ENCODE measurements at regions not wholly inside any gene's neighbourhood (a gene's known extent, or its start where the extent isn't known, plus 50 kb on each side); places are given as distances from the start of the nearest gene placed in this dataset.

DNA sequence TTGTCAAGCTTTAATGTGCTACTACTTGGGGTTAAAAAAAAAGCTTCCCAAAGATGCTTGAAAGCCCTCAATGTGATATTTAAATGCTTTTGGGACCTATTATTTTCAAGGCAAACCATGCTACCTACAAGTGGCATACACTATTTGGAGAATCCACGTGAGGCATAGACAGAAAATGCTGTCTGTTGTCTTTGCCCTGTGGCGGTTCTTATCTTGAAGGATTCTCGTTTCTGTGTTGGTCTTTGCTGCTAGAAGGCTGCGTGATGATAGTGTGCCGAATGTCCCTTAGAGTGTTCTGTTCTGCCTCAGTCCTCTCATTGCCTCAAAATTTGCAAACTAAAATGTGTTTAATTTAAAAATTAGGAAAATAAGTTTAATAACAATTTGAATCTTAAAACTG, 356.2 kb upstream of the RARB start:
- TF ChIP-seq, protein P1, sequence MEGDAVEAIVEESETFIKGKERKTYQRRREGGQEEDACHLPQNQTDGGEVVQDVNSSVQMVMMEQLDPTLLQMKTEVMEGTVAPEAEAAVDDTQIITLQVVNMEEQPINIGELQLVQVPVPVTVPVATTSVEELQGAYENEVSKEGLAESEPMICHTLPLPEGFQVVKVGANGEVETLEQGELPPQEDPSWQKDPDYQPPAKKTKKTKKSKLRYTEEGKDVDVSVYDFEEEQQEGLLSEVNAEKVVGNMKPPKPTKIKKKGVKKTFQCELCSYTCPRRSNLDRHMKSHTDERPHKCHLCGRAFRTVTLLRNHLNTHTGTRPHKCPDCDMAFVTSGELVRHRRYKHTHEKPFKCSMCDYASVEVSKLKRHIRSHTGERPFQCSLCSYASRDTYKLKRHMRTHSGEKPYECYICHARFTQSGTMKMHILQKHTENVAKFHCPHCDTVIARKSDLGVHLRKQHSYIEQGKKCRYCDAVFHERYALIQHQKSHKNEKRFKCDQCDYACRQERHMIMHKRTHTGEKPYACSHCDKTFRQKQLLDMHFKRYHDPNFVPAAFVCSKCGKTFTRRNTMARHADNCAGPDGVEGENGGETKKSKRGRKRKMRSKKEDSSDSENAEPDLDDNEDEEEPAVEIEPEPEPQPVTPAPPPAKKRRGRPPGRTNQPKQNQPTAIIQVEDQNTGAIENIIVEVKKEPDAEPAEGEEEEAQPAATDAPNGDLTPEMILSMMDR (IDR thresholded peaks at IDR 0.05; ENCODE audit: insufficient read depth, low read depth, low read length) = no peak
- no peak for DNase-seq (ENCODE audit: low read depth)
- ChIA-PET POLR2A (no interaction called here), CTCF (interaction anchor here (1.2 kb wide), 1 partner anchor 26 kb away, joined by 3 read pairs; no protein-coding TSS in a partner anchor)
- no peak overlapping the region for H3K4me3 ChIP-seq (ENCODE audit: low read depth, low read length)
- H3K36me3 ChIP-seq (ENCODE audit: control insufficient read depth, insufficient read depth, low read length) = no peaks in the 10 kb centered on the region
- H3K27me3 ChIP-seq (ENCODE audit: control insufficient read depth, insufficient read depth, low read length) = no peaks in the 10 kb centered on the region

DNA sequence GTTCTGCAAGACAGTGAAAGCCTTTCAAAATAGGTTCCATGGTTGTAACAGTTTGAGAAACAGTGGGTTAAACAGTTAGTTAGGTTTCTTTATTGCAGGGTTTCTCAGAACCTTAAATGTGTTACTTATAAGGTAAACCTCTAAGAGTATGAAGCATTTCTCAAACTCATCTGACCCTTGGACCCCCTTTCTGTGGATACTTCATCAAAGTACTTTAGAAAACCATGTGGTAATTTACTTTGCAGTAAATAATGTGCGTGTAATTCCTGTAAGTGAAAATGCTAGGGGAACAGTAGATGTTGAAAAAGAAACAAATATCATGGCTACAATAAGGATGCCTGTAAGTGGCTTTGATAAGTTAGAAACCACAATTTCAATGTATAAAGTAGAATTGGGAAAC, 354.6 kb upstream of the RARB start:
- Histone ChIP-seq H3K4me3 (ENCODE audit: low read depth, low read length) (no peak overlapping the region), H3K27me3 (ENCODE audit: control insufficient read depth, insufficient read depth, low read length) (no peaks in the 10 kb centered on the region), H3K36me3 (ENCODE audit: control insufficient read depth, insufficient read depth, low read length) (no peaks in the 10 kb centered on the region)
- TF ChIP-seq, protein P1 (IDR thresholded peaks at IDR 0.05; ENCODE audit: insufficient read depth, low read depth, low read length) = no peak
- POLR2A ChIA-PET = no interaction called here
- DNase-seq (ENCODE audit: low read depth) = no peak
- CTCF ChIA-PET = no interaction called here

DNA sequence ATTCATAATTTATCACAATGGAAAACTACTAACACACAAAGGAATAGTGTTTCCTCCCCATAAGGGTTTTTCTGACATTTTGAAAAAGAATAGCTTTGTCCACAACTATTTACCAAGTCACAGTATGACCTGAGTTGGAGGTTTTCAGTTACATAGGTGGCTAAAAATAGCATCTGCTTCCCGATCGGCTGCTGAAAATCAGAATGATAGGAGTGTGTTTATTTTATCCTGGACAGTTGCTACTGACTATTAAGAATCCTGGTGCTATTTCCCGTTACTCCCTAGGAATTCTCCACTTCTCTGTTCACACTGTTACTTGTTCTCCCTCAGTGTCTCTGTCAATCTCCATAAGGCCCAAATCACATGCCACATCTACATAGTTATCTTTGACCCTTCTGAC, 353.9 kb upstream of the RARB start:
- Histone ChIP-seq H3K4me3 (ENCODE audit: low read depth, low read length) (no peak overlapping the region), H3K27me3 (ENCODE audit: control insufficient read depth, insufficient read depth, low read length) (no peaks in the 10 kb centered on the region), H3K36me3 (ENCODE audit: control insufficient read depth, insufficient read depth, low read length) (no peaks in the 10 kb centered on the region)
- ChIA-PET POLR2A (no interaction called here), CTCF (no interaction called here)
- TF ChIP-seq, protein P1 (IDR thresholded peaks at IDR 0.05; ENCODE audit: insufficient read depth, low read depth, low read length) = no peak
- no peak for DNase-seq (ENCODE audit: low read depth)

DNA sequence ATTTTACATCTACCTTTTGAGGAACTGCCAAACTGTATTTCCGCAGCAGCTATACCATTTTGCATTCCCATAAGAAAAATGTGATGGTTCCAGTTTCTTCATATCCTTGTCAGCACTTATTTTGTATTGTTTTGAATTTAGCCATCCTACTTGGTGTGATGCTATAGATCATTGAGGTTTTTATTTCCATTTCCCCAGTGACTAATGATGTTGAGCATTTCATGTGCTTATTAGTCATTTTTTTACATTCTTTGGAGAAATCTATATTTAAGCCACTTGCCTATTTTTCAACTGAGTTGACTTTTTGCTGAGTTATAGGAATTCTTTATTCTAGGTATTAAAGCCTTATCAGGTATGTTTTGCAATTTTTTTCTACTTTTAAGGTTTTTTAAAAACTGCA, 347.6 kb upstream of the RARB start:
- H3K27me3 ChIP-seq (ENCODE audit: control insufficient read depth, insufficient read depth, low read length) = no peaks in the 10 kb centered on the region
- DNase-seq (ENCODE audit: low read depth) = no peak
- TF ChIP-seq, protein P1 (IDR thresholded peaks at IDR 0.05; ENCODE audit: insufficient read depth, low read depth, low read length) = no peak
- H3K4me3 ChIP-seq (ENCODE audit: low read depth, low read length) = no peak overlapping the region
- no peaks in the 10 kb centered on the region for H3K36me3 ChIP-seq (ENCODE audit: control insufficient read depth, insufficient read depth, low read length)
- ChIA-PET POLR2A (no interaction called here), CTCF (no interaction called here)

DNA sequence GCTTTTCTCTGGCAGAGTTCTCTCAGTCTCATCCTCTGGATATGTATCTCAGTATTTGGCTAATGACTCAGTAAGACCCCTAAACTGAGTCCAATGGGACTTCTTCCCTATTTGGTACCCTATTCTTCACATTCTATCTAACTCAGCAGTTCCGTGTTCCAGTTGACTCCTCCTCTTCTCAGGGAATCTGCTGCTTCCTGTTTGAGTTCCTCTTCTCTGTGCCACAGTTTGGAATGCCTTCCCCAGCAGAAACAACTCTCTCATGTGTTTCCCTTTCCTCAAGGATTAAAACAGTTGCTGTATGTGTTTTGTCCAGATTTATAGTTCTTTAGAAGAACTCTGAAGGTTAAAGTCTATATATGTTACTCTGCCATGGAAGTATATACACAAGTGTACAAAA, 344.0 kb upstream of the RARB start:
- POLR2A ChIA-PET = no interaction called here
- H3K4me3 ChIP-seq (ENCODE audit: low read depth, low read length) = no peak overlapping the region
- no peaks in the 10 kb centered on the region for H3K36me3 ChIP-seq (ENCODE audit: control insufficient read depth, insufficient read depth, low read length)
- DNase-seq (ENCODE audit: low read depth) = no peak
- TF ChIP-seq, protein P1 (IDR thresholded peaks at IDR 0.05; ENCODE audit: insufficient read depth, low read depth, low read length) = no peak
- H3K27me3 ChIP-seq (ENCODE audit: control insufficient read depth, insufficient read depth, low read length) = no peaks in the 10 kb centered on the region
- CTCF ChIA-PET = interaction anchor here (1.6 to 2.0 kb wide), 3 partner anchors 8 to 19 kb away, joined by 4 to 5 read pairs (median 4); no protein-coding TSS in a partner anchor
